K562 (cell line): ENCODE measurements at regions not wholly inside any gene's neighbourhood (a gene's known extent, or its start where the extent isn't known, plus 50 kb on each side); places are given as distances from the start of the nearest gene placed in this dataset.

Experiments used
- ATAC-seq: fragments of 200-7000 bp; cut with Tn5 transposase; 3 replicates; pipeline ENCODE4 v1.9.1; 2020; ENCODE audit warnings: moderate library complexity
- BruUV-seq: library from RNA; stranded (reverse); fragments of 400-500 nt; replicated peaks from 2 replicates; lab custom pipeline; 2021; lab: Mats Ljungman, UMichigan
- CTCF ChIA-PET: fragments of 300-600 bp; formaldehyde crosslinking; extraction: SDS; loops from one replicate; lab custom pipeline; 2021; ENCODE audit warnings: low intra/inter-chr PET ratio; lab: Yijun Ruan, JAX
- POLR2A ChIA-PET: fragments of 300-600, 350-650 bp; sonication (Branson Sonifier 250); formaldehyde crosslinking; extraction: SDS; loops from one replicate; lab custom pipeline; 2021; ENCODE audit warnings: antibody characterized with exemption, inconsistent platforms; lab: Yijun Ruan, JAX
- DNase-seq, 4 experiments: peaks; one replicate each; pipeline versions ENCODE4 v3.0.0 to v3.0.0-alpha.2; 2011 to 2018; ENCODE audit warnings: low spot score in 3 of 4, mixed read lengths in 3 of 4; ENCODE audit errors: extremely low read depth in 1 of 4
- FAIRE-seq: peaks from 2 replicates; lab custom pipeline; 2011; peaks lifted over from hg19 to GRCh38; lab: Jason Lieb, UNC
- H2AFZ ChIP-seq: 2 replicates; pipeline ENCODE4 v1.6.0; 2011; ENCODE audit warnings: low read depth, low read length, control low read depth, inconsistent platforms
- H3K27ac ChIP-seq: fragments of 200-600 bp; 3 replicates; pipeline ENCODE4 v1.8.0; 2011; ENCODE audit warnings: low read depth, mild to moderate bottlenecking, control low read depth, inconsistent platforms, low read length, moderate library complexity, mixed read lengths; ENCODE audit errors: extremely low read depth
- H3K27me3 ChIP-seq, 2 experiments: fragments of 300-600 bp in 1 of 2; 2 replicates in 1 of 2; 3 replicates in 1 of 2; pipeline versions ENCODE4 v1.6.0 to v1.8.0; 2011; ENCODE audit warnings: inconsistent platforms in 2 of 2, low read length in 2 of 2, mild to moderate bottlenecking in 1 of 2, mixed read lengths in 1 of 2, moderate library complexity in 1 of 2; ENCODE audit not compliant: control insufficient read depth in 2 of 2, insufficient read depth in 2 of 2
- H3K36me3 ChIP-seq: fragments of 300-600 bp; 3 replicates; pipeline ENCODE4 v1.8.0; 2011; ENCODE audit warnings: mild to moderate bottlenecking, low read length, inconsistent platforms; ENCODE audit not compliant: control insufficient read depth, insufficient read depth
- H3K4me1 ChIP-seq, 2 experiments: fragments of 200-600 bp in 1 of 2; replicated peaks in 1 of 2; 2 replicates in 1 of 2; 3 replicates in 1 of 2; pipeline versions ENCODE4 v1.5.1 to v1.8.0; 2011; ENCODE audit warnings: inconsistent platforms in 2 of 2, low read length in 2 of 2, mild to moderate bottlenecking in 1 of 2, mixed read lengths in 1 of 2, moderate library complexity in 1 of 2; ENCODE audit not compliant: control insufficient read depth in 2 of 2, insufficient read depth in 2 of 2
- H3K4me2 ChIP-seq: 2 replicates; pipeline ENCODE4 v1.6.1; 2011; ENCODE audit warnings: low read length, control low read depth, inconsistent platforms, mixed read lengths; ENCODE audit not compliant: insufficient read depth
- H3K4me3 ChIP-seq: fragments of 200-600 bp; sonication (generic), shearing (Covaris generic); 2 replicates; pipeline ENCODE4 v1.5.1; 2016; ENCODE audit warnings: control low read depth, inconsistent platforms
- H3K79me2 ChIP-seq: fragments of 200-600 bp; 3 replicates; pipeline ENCODE4 v1.8.0; 2011; ENCODE audit warnings: low read length, inconsistent platforms; ENCODE audit not compliant: control insufficient read depth, insufficient read depth
- H3K9ac ChIP-seq, 2 experiments: 2 replicates each; pipeline versions ENCODE4 v1.6.0 to v1.6.1; 2011; ENCODE audit warnings: low read depth in 2 of 2, low read length in 2 of 2, control low read depth in 1 of 2, inconsistent platforms in 1 of 2, mild to moderate bottlenecking in 1 of 2, mixed read lengths in 1 of 2; ENCODE audit not compliant: insufficient read depth in 1 of 2
- H3K9me1 ChIP-seq: one replicate; pipeline ENCODE4 v1.6.0; 2011; ENCODE audit warnings: inconsistent platforms, mild to moderate bottlenecking, low read length, moderate library complexity; ENCODE audit not compliant: control insufficient read depth, insufficient read depth
- H3K9me3 ChIP-seq: replicated peaks from 2 replicates; pipeline ENCODE4 v1.5.1; 2011; ENCODE audit warnings: low read depth, low read length, inconsistent platforms; ENCODE audit not compliant: control insufficient read depth, insufficient read depth
- H4K20me1 ChIP-seq: replicated peaks from 2 replicates; pipeline ENCODE4 v1.6.1; 2011; ENCODE audit warnings: low read length, inconsistent platforms, mixed read lengths; ENCODE audit not compliant: control insufficient read depth, insufficient read depth
- CHCHD3 ChIP-seq: fragments of 250-450 bp; sonication (Bioruptor Pico); IDR thresholded peaks from 2 replicates; pipeline ENCODE4 v2.1.2; 2022; ENCODE audit warnings: mild to moderate bottlenecking
- GABPB2 ChIP-seq: fragments of 250-450 bp; sonication (Bioruptor Pico); conservative IDR thresholded peaks from 2 replicates; pipeline ENCODE4 v1.5.1; 2021; ENCODE audit warnings: mild to moderate bottlenecking
- NCOA2 ChIP-seq, 2 experiments: fragments of 450-650 bp; IDR thresholded peaks; 2 replicates each; pipeline ENCODE4 v1.6.1; 2018; ENCODE audit warnings: mild to moderate bottlenecking in 2 of 2, moderate library complexity in 1 of 2; ENCODE audit not compliant: partially characterized antibody in 2 of 2
- ZNF431 ChIP-seq: sonication (generic); formaldehyde crosslinking; IDR thresholded peaks from 2 replicates; pipeline ENCODE4 v1.8.0; 2022; ENCODE audit warnings: mild to moderate bottlenecking, missing genetic modification reagents
- ZNF586 ChIP-seq: fragments of 450-650 bp; formaldehyde crosslinking; conservative IDR thresholded peaks from 2 replicates; pipeline ENCODE4 v1.4.0; 2020; ENCODE audit warnings: mild to moderate bottlenecking, moderate library complexity
- WGBS: fragments of 100-300 bp; shearing (Covaris generic); methylation state at CpG from one replicate; pipeline ENCODE4 v1.1.6; 2016; ENCODE audit warnings: low coverage, mixed read lengths; ENCODE audit not compliant: insufficient coverage; ENCODE audit errors: missing lambda C conversion rate; 5-methylcytosine and 5-hydroxymethylcytosine counted together
- in situ Hi-C: fragments of 300-500 bp; cut with MboI; formaldehyde crosslinking; loops from 4 replicates; pipeline ENCODE4 v1.15.0; 2018; ENCODE audit warnings: inconsistent platforms, mixed read lengths
- intact Hi-C: fragments of 100-400 bp; cut with micrococcal nuclease; formaldehyde crosslinking; loops from 2 replicates; pipeline ENCODE4 v1.14.2; 2022
- TF ChIP-seq, protein P1 (sequence below): sonication (generic); formaldehyde crosslinking; IDR thresholded peaks from 2 replicates; pipeline ENCODE4 v1.8.1; 2023; ENCODE audit warnings: missing genetic modification reagents, mild to moderate bottlenecking, borderline replicate concordance

DNA sequence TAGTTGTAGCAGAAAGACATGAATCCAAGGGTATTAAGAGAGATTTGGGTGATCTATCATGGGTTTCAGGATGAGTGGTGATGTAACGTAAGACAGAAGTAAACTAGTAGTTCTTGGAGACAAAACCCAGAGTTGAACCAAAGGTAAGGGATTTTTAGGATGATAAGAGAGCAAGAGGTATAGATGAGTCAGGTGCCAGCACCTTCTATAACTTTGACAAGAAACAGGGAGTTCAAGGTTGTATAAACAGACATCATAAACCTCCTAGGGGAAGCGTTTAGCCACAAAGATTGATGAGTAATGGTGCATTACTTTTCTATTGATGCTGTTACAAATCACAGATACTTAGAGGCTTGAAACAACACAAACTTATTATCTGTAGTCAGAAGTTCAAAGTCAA lies 447.3 kb upstream of the ARHGEF26 start:
- FAIRE-seq = no peak
- Histone ChIP-seq H3K9me1 (no peaks in the 10 kb centered on the region), H3K27ac (no peak overlapping the region), H3K4me2 (no peak overlapping the region), H2AFZ (no peak overlapping the region), H3K4me3 (no peak overlapping the region), H3K9ac (no peak overlapping the region), H3K79me2 (no peaks in the 10 kb centered on the region), H3K36me3 (no peaks in the 10 kb centered on the region), H3K4me1 (no peaks in the 10 kb centered on the region), H3K27me3 (no peaks in the 10 kb centered on the region), H4K20me1 (no peaks in the 10 kb centered on the region), H3K9me3 (no peaks in the 10 kb centered on the region)
- 3% methylated on average over 2 of the region's 2 CpGs for WGBS
- ChIA-PET POLR2A (no interaction called here), CTCF (no interaction called here)
- TF ChIP-seq, protein P1, sequence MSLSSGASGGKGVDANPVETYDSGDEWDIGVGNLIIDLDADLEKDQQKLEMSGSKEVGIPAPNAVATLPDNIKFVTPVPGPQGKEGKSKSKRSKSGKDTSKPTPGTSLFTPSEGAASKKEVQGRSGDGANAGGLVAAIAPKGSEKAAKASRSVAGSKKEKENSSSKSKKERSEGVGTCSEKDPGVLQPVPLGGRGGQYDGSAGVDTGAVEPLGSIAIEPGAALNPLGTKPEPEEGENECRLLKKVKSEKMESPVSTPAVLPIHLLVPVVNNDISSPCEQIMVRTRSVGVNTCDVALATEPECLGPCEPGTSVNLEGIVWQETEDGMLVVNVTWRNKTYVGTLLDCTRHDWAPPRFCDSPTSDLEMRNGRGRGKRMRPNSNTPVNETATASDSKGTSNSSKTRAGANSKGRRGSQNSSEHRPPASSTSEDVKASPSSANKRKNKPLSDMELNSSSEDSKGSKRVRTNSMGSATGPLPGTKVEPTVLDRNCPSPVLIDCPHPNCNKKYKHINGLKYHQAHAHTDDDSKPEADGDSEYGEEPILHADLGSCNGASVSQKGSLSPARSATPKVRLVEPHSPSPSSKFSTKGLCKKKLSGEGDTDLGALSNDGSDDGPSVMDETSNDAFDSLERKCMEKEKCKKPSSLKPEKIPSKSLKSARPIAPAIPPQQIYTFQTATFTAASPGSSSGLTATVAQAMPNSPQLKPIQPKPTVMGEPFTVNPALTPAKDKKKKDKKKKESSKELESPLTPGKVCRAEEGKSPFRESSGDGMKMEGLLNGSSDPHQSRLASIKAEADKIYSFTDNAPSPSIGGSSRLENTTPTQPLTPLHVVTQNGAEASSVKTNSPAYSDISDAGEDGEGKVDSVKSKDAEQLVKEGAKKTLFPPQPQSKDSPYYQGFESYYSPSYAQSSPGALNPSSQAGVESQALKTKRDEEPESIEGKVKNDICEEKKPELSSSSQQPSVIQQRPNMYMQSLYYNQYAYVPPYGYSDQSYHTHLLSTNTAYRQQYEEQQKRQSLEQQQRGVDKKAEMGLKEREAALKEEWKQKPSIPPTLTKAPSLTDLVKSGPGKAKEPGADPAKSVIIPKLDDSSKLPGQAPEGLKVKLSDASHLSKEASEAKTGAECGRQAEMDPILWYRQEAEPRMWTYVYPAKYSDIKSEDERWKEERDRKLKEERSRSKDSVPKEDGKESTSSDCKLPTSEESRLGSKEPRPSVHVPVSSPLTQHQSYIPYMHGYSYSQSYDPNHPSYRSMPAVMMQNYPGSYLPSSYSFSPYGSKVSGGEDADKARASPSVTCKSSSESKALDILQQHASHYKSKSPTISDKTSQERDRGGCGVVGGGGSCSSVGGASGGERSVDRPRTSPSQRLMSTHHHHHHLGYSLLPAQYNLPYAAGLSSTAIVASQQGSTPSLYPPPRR (CRISPR knock-in tag) = no peak
- TF ChIP-seq GABPB2 (CRISPR knock-in tag) (no peak), ZNF586 (no peak), NCOA2 (IDR thresholded peaks at IDR 0.05; ENCODE audit: partially characterized antibody in 2 of 2) (no peak), CHCHD3 (CRISPR knock-in tag) (no peak), ZNF431 (CRISPR knock-in tag) (no peak)
- in situ Hi-C loops (no loop called here), intact Hi-C loops (no loop called here)
- ATAC-seq = no peak
- DNase-seq = no peak
- no TSS peak for BruUV-seq
